ENCODE measurements at regions not wholly inside any gene's neighbourhood (a gene's known extent, or its start where the extent isn't known, plus 50 kb on each side); places are given as distances from the start of the nearest gene placed in this dataset.
"Not testable (repeated sequence)": the region's sequence is repeated elsewhere in the genome, so short reads cannot be mapped to it uniquely, and the experiment has no call there.

GRCh38 chr9:62874745-62875599 lies 1685.1 kb downstream of the SPATA31A7 start:
- intact Hi-C loops (cut with DNase I; ENCODE audit: low total_unique reads), result not testable (repeated sequence)

GRCh38 chr9:62877552-62877951 lies 1687.7 kb downstream of the SPATA31A7 start:
- H3K9me3 ChIP-seq; intact Hi-C loops (cut with DNase I; ENCODE audit: low total_unique reads); H3K27me3 ChIP-seq; H3K36me3 ChIP-seq; H3K4me3 ChIP-seq; H3K27ac ChIP-seq; DNase-seq; H3K4me1 ChIP-seq: not testable (repeated sequence)

More at GRCh38 chr9:62874745-62875599, 1685.1 kb downstream of the SPATA31A7 start:
- H3K4me1 ChIP-seq, H3K36me3 ChIP-seq, H3K4me3 ChIP-seq, H3K27ac ChIP-seq, H3K9me3 ChIP-seq, DNase-seq: not testable (repeated sequence)
- H3K27me3 ChIP-seq, result peaks cover 0 to 11% of the 10 kb centered on the region in 2 donors

GRCh38 chr9:62877987-62878386 lies 1688.2 kb downstream of the SPATA31A7 start:
- H3K4me1 ChIP-seq; H3K9me3 ChIP-seq; H3K4me3 ChIP-seq; H3K27ac ChIP-seq; DNase-seq; H3K36me3 ChIP-seq; H3K27me3 ChIP-seq; intact Hi-C loops (cut with DNase I; ENCODE audit: low total_unique reads): not testable (repeated sequence)

DNA sequence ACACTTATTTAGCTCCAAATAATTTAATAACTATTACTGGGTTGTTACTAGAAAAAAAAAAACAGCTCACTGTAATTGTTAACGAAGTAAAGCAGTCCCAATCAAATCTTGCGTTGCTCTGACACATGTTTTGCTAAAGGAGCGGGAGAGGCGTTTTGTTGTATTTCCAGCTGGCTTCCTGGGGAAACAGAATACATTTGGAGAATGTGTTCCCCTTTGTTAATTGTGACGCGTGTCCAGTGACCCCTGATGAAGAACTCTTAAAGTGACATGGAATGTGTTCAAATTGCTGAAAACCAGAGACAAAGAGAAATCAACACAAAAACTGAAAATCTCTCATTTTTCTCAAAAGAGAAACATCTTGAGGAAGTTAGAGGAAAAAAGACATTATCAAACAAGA lies 1690.6 kb downstream of the SPATA31A7 start:
- H3K4me3 ChIP-seq; H3K9me3 ChIP-seq; H3K27me3 ChIP-seq; H3K4me1 ChIP-seq; intact Hi-C loops (cut with DNase I; ENCODE audit: low total_unique reads); H3K36me3 ChIP-seq; H3K27ac ChIP-seq; DNase-seq: not testable (repeated sequence)

GRCh38 chr9:62880971-62881370 lies 1691.1 kb downstream of the SPATA31A7 start:
- H3K4me1 ChIP-seq; H3K9me3 ChIP-seq; H3K27ac ChIP-seq; H3K36me3 ChIP-seq; DNase-seq; intact Hi-C loops (cut with DNase I; ENCODE audit: low total_unique reads); H3K27me3 ChIP-seq; H3K4me3 ChIP-seq: not testable (repeated sequence)

- H3K9me3 ChIP-seq; H3K4me3 ChIP-seq; DNase-seq; H3K4me1 ChIP-seq; H3K36me3 ChIP-seq; intact Hi-C loops (cut with DNase I; ENCODE audit: low total_unique reads); H3K27ac ChIP-seq; H3K27me3 ChIP-seq: not testable (repeated sequence)
These were observed 1692.0 kb downstream of the SPATA31A7 start for GRCh38 chr9:62881811-62882210.

GRCh38 chr9:62882717-62883116 lies 1692.9 kb downstream of the SPATA31A7 start:
- H3K4me3 ChIP-seq; H3K27me3 ChIP-seq; H3K9me3 ChIP-seq; H3K27ac ChIP-seq; H3K36me3 ChIP-seq; intact Hi-C loops (cut with DNase I; ENCODE audit: low total_unique reads); DNase-seq; H3K4me1 ChIP-seq: not testable (repeated sequence)

GRCh38 chr9:62896692-62897091 lies 1706.9 kb downstream of the SPATA31A7 start:
- H3K36me3 ChIP-seq; H3K9me3 ChIP-seq; H3K4me3 ChIP-seq; H3K27me3 ChIP-seq; H3K27ac ChIP-seq; intact Hi-C loops (cut with DNase I; ENCODE audit: low total_unique reads); H3K4me1 ChIP-seq: not testable (repeated sequence)
- DNase-seq, result peak in 1 of 2 donors; percentile 34

- H3K4me1 ChIP-seq; H3K36me3 ChIP-seq; H3K9me3 ChIP-seq; intact Hi-C loops (cut with DNase I; ENCODE audit: low total_unique reads); H3K27me3 ChIP-seq: not testable (repeated sequence)
- Histone ChIP-seq H3K4me3 (peak overlapping the region; percentile 45 to 60), H3K27ac (peak overlapping the region; percentile 44 to 83)
- peak; percentile 70 to 87 for DNase-seq
These were observed 1707.8 kb downstream of the SPATA31A7 start for GRCh38 chr9:62897411-62898225.

GRCh38 chr9:62899666-62900065 lies 1709.8 kb downstream of the SPATA31A7 start:
- H3K27me3 ChIP-seq; H3K27ac ChIP-seq; H3K4me1 ChIP-seq; H3K36me3 ChIP-seq; H3K4me3 ChIP-seq; intact Hi-C loops (cut with DNase I; ENCODE audit: low total_unique reads); DNase-seq; H3K9me3 ChIP-seq: not testable (repeated sequence)

DNA sequence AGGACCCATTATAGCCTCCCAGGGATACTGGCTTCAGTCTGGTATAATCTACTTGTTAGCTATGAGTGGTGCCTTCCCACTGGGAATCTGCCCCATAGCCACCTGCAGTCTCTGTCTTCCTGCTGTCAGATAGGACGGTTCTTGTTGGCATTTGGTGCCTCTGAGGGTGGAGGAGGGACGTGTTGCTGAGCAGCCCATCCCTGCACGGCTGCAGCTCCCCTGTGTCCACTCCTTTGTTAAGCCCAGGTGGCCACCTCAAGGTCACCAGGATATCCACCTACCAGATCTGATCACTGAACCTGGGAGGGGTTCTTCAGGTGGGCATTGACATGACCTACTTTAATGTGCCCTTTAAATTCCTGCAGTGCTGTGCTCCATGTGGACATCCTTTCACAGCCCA lies 1714.2 kb downstream of the SPATA31A7 start:
- H3K4me3 ChIP-seq; intact Hi-C loops (cut with DNase I; ENCODE audit: low total_unique reads): not testable (repeated sequence)

GRCh38 chr9:62905722-62906121 lies 1715.9 kb downstream of the SPATA31A7 start:
- intact Hi-C loops (cut with DNase I; ENCODE audit: low total_unique reads); DNase-seq; H3K27ac ChIP-seq: not testable (repeated sequence)

More for the DNA sequence above, 1714.2 kb downstream of the SPATA31A7 start:
- not testable (repeated sequence) for H3K36me3 ChIP-seq, H3K4me1 ChIP-seq, H3K27me3 ChIP-seq, H3K27ac ChIP-seq, H3K9me3 ChIP-seq
- DNase-seq, result peak in 1 of 2 donors; percentile 52

DNA sequence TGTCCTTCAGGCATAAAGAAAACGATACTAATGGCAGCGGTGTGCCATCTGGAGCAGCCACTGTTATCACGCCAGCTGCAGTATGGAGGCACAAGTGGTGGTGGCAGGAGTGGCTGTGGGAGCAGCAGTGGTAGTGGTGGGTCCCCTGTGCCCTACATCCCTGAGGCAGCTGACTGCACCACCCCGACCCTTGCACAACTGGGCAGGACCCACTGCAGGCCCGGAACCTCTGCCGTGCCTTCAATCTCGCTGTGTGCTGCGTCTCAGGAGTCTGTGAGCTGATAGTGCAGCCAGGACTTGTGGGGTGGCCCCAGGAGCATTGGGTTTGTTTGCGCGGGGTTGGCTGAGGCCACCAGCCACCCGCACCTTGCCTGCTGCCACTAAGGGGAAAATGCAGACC lies 1718.0 kb downstream of the SPATA31A7 start:
- H3K4me3 ChIP-seq; H3K4me1 ChIP-seq; H3K36me3 ChIP-seq; intact Hi-C loops (cut with DNase I; ENCODE audit: low total_unique reads); H3K27ac ChIP-seq; H3K9me3 ChIP-seq; H3K27me3 ChIP-seq: not testable (repeated sequence)
- DNase-seq, result peak in 1 of 2 donors; percentile 56

More at GRCh38 chr9:62905722-62906121, 1715.9 kb downstream of the SPATA31A7 start:
- H3K9me3 ChIP-seq, H3K4me3 ChIP-seq, H3K27me3 ChIP-seq, H3K36me3 ChIP-seq, H3K4me1 ChIP-seq: not testable (repeated sequence)

GRCh38 chr9:62908271-62908670 lies 1718.4 kb downstream of the SPATA31A7 start:
- intact Hi-C loops (cut with DNase I; ENCODE audit: low total_unique reads), result not testable (repeated sequence)

More at GRCh38 chr9:62908271-62908670, 1718.4 kb downstream of the SPATA31A7 start:
- not testable (repeated sequence) for H3K4me1 ChIP-seq, H3K9me3 ChIP-seq, H3K27me3 ChIP-seq, H3K4me3 ChIP-seq, H3K36me3 ChIP-seq, H3K27ac ChIP-seq, DNase-seq
